NCI-H1092 treated with DMSO at 0.1 percent for 48 hours (cell line): ENCODE measurements at regions not wholly inside any gene's neighbourhood (a gene's known extent, or its start where the extent isn't known, plus 50 kb on each side); places are given as distances from the start of the nearest gene placed in this dataset.

ENCODE experiments used
- DNase-seq: peaks from one replicate; lab custom pipeline; 2025; lab: John Stamatoyannopoulos, UW

- DNase-seq, result no peak
Observed at GRCh38 chr15:70220490-70221096, 122.9 kb upstream of the TLE3 start.

- DNase-seq, result no peak
Observed at GRCh38 chr15:70219966-70220365, 122.2 kb upstream of the TLE3 start.

GRCh38 chr15:70219256-70219895 lies 121.7 kb upstream of the TLE3 start:
- DNase-seq, result no peak

- DNase-seq, result no peak
Observed at GRCh38 chr15:70217226-70218160, 119.8 kb upstream of the TLE3 start.

GRCh38 chr15:70215951-70216350 lies 118.2 kb upstream of the TLE3 start:
- DNase-seq, result no peak

- no peak for DNase-seq
Observed at GRCh38 chr15:70214941-70215635, 117.4 kb upstream of the TLE3 start.

GRCh38 chr15:70214276-70214675 lies 116.6 kb upstream of the TLE3 start:
- no peak for DNase-seq

GRCh38 chr15:70213794-70214193 lies 116.1 kb upstream of the TLE3 start:
- DNase-seq, result no peak

GRCh38 chr15:70212963-70213315 lies 115.2 kb upstream of the TLE3 start:
- no peak for DNase-seq

GRCh38 chr15:70212286-70212962 lies 114.7 kb upstream of the TLE3 start:
- no peak for DNase-seq

- no peak for DNase-seq
Observed at GRCh38 chr15:70210528-70210927, 112.8 kb upstream of the TLE3 start.

GRCh38 chr15:70210076-70210475 lies 112.4 kb upstream of the TLE3 start:
- no peak for DNase-seq

GRCh38 chr15:70209499-70209898 lies 111.8 kb upstream of the TLE3 start:
- no peak for DNase-seq

GRCh38 chr15:70208332-70208731 lies 110.6 kb upstream of the TLE3 start:
- DNase-seq, result no peak

GRCh38 chr15:70206668-70207067 lies 109.0 kb upstream of the TLE3 start:
- DNase-seq, result no peak

GRCh38 chr15:70204652-70205051 lies 106.9 kb upstream of the TLE3 start:
- no peak for DNase-seq

- no peak for DNase-seq
Observed at GRCh38 chr15:70203981-70204560, 106.4 kb upstream of the TLE3 start.

- no peak for DNase-seq
Observed at GRCh38 chr15:70202756-70203155, 105.0 kb upstream of the TLE3 start.

GRCh38 chr15:70201425-70201775 lies 103.7 kb upstream of the TLE3 start:
- no peak for DNase-seq

- DNase-seq, result no peak
Observed at GRCh38 chr15:70200511-70201424, 103.1 kb upstream of the TLE3 start.
